HG03342 (cell line): ENCODE measurements at regions not wholly inside any gene's neighbourhood (a gene's known extent, or its start where the extent isn't known, plus 50 kb on each side); places are given as distances from the start of the nearest gene placed in this dataset.

ENCODE experiments used
- ATAC-seq: cut with Tn5 transposase; IDR thresholded peaks from one replicate; pipeline ENCODE4 v1.9.1; 2021; ENCODE audit warnings: mild to moderate bottlenecking, moderate library complexity; ENCODE audit not compliant: unreplicated experiment

GRCh38 chr15:69652751-69653305 is 200.2 kb downstream of the RPLP1 start:
- no peak for ATAC-seq

- no peak for ATAC-seq
These were observed 200.7 kb downstream of the RPLP1 start for GRCh38 chr15:69653306-69653705.

DNA sequence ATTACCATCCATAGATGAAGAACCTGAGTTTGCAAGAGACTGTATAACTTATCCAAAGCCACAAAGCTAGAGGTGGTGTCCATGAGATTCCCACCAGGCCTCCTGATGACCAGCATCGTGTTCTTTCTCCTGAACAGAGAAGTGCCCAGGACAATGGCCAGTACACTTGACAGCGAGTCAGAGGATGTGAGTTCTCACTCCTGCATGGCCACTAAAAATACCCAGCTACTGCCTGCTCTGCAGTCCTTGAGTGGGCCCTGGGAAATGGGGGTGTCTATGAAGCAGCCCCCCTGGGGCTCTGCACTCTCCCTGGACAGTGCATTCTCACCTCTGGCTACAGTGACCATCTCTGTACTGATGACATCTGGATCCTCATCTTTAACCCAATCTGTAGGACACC is 201.2 kb downstream of the RPLP1 start:
- ATAC-seq: no peak

DNA sequence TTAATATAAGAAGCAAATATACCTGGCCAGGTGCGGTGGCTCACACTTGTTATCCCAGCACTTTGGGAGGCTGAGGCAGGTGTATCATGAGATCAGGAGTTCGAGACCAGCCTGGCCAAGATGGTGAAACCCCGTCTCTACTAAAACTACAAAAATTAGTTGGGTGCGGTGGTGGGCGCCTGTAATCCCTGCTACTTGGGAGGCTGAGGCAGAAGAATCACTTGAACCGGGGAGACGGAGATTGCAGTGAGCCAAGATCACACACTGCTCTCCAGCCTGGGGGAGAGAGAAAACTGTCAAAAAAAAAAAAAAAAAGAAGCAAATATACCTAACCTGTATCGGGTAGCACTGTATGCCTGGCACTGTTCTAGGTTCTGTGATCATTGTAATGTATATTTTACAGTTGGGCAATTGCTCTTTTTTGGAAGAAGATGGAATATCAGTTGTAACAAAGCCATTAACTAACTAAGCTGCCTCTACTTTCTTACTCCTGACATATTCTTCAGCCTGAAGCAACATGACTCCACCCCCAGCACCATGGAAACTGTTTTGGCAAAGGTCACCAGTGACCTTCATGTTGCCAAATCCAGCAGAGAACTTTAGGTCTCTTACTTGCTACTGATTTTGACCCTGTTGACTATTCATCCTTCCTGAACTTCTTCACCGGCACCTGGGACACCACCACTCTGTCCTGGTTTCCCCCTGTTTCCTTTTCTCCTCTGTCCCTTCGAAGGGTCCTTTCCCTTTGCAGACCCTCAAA is 203.8 kb downstream of the RPLP1 start:
- ATAC-seq: no peak

GRCh38 chr15:69657626-69658025 is 205.0 kb downstream of the RPLP1 start:
- ATAC-seq: no peak

DNA sequence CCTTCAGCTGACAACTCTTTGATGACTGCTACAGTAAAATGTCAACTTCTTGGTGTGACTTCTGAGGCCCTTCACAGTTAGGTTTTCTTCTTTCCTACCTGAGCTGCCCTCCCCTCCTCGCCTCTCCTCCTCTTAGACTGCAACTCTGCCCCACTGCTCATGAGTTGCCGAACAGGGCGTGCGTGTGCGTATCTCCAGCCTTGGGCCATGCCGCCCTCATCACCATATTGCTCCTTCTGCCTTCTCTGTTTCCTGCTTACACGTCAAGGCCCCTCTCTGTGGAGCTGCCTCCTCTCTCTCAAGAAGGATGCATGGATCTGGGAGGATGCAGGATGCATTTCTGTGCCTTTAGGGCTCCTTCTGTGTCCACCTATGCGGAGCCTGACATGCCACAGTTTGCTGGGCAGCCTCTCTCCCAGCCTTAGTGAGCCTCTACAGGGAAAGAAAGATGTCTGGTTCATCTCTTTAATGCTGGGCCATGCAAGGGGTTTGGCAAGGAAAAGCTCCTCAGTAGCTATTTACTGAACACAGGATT is 205.9 kb downstream of the RPLP1 start:
- ATAC-seq: no peak

GRCh38 chr15:69659454-69660050 is 206.9 kb downstream of the RPLP1 start:
- no peak for ATAC-seq

GRCh38 chr15:69660114-69660513 is 207.5 kb downstream of the RPLP1 start:
- ATAC-seq: no peak

DNA sequence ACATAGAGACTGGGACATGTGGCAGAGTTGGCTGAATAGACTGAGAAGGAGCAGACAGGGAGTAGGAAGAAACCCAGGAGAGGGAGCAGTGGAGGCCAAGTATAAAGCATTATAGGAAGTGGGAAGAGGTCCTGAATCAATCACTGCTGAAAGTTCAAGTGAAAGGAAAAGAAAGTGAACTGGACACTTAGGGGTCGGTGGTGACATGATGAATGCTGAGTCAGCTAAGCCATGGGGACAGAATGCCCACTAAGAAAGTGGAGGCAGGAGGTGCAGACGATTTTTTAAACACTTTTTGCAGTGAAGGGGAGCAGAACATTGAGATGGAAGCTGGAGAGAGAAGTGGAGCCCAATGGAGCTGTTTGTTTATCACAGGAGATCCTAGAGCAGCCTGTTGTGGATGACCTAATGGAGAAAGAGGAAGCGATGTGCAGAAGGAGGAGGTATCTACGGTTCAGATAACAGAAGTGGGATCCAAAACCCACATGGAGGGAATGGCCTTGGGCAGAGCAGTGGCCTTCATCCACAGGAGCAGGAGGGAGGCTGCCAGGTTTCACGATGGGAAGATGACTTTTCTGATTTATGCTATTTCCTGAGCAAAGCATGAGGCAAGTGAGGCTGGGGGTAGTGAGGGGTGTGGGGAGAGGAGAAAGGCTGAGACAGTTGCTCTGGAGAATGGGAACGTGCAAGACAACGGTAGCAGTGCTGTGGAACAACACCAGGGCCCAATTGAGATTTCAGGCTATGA is 208.2 kb downstream of the RPLP1 start:
- no peak for ATAC-seq

- no peak for ATAC-seq
These were observed 208.8 kb downstream of the RPLP1 start for GRCh38 chr15:69661446-69661845.

GRCh38 chr15:69661871-69662644 is 209.4 kb downstream of the RPLP1 start:
- ATAC-seq: no peak

DNA sequence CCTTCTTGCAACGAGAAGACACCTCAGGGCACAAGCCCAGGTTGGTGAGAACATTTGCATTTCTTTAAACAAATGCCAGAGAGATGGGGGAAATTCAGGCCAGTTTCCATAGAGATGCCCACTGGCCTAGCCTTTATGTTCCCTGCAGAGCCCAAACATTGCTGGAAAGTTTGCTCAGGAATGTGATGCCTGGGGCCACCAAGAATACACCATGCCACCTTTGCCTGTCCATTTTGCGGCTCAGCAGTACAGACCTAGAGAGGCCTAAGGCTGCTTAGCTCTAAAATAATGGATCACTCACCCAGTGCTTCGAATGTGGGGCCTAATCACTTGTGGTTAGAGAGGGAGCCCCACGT is 210.0 kb downstream of the RPLP1 start:
- no peak for ATAC-seq

DNA sequence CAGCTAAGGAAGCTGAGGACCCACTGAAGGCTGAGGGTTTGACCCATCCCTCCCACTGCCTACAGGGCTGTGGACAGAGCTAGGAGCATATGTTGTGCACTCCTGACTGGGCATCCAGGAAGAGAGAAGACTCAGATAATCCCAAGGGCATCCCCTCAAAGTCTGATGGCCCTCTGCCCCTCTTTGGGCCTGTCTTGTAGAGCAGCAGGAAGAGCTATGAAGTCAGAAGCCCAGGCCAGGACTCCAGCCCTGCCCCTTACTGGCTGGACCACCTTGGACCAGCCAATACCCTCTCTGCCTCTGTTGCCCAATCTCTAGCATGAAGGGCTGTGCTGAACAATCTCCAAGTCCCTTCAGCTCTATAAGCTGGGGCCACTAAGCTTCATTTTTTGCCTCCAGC is 210.8 kb downstream of the RPLP1 start:
- no peak for ATAC-seq

DNA sequence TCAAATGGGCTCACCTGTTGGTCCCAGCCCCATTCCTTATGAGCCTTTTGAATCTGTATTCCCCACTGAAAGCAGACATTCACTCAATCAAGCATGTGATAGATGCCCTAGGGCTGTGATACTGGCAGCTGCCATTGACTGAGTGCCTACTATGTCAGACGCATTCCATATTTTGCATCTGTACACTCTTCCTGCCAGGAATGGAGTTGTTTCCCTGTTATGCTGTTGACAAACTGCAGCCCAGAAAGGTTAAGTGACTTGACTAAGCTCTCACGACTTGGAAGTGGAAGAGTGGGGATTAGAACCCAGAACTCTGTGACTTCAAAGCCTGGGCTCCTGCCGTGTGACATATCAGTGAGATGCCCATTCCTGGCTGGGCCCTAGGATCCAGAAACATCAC is 211.4 kb downstream of the RPLP1 start:
- no peak for ATAC-seq

- no peak for ATAC-seq
These were observed 212.3 kb downstream of the RPLP1 start for GRCh38 chr15:69664572-69665571.

- no peak for ATAC-seq
These were observed 213.1 kb downstream of the RPLP1 start for GRCh38 chr15:69665641-69666111.

DNA sequence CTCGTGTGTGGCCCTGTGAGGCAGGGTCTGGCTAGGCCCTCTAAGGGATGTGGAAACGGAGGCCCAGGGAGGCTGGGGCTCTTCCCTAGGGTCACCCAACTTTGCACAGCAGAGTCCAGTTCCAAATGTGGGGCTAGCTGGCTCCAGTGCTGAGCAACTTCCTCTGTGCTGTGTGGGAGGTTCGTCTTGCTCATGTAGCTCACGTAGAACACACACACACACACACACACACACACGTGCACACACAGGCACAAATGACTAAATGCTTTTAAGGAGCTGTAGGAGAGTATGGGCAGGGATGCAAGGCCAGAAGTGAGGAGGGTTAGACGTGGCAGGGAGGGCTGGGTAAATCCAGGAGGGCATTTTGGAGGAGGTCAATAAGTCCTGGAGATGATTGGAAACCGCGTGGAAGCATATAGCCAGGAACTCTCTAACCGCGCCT is 213.8 kb downstream of the RPLP1 start:
- peak; percentile 3 for ATAC-seq

DNA sequence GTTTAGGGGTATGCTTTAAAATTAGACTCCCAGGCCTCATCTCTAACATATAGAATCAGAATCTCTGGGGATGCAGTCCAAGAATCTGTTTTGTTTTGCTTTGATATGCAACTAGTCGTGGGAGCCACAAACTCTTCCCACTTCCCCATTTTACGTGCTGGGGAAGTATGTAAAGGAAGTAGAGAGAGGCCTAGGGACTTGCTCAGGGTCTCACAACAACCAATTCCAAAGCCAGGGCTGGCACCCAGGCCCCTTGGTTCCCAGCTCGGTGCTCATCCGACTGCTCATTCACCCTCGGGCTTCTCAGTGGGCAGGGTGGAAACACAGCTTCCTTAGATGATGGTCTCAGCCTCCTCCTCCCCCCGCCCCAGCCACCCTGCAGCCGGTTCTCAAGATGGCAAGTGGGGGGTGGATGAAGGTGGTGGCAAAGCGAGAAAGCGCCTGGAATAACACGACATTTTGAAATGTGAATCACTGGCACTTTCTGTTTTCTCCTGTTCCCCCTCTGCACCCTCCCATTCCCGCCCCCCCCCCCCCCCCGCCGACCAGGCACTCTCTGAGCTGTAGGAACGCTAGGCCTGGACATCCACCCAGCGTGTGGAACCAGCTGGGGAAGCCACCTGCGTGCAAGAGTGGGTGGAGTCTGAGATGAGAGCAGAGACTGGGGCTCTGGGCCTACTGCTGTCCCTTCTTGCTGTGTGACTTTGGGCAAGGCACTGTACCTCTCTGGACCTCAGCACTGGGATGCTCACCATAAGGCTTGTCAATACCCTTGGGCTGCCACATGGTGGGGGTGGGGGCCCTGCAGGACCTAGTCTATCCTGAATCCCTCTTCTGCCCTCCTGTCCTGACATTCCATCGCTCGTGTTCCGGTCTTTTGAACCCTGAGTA is 214.5 kb downstream of the RPLP1 start:
- ATAC-seq: peak; percentile 35
